ENCODE measurements at regions not wholly inside any gene's neighbourhood (a gene's known extent, or its start where the extent isn't known, plus 50 kb on each side); places are given as distances from the start of the nearest gene placed in this dataset.

DNA sequence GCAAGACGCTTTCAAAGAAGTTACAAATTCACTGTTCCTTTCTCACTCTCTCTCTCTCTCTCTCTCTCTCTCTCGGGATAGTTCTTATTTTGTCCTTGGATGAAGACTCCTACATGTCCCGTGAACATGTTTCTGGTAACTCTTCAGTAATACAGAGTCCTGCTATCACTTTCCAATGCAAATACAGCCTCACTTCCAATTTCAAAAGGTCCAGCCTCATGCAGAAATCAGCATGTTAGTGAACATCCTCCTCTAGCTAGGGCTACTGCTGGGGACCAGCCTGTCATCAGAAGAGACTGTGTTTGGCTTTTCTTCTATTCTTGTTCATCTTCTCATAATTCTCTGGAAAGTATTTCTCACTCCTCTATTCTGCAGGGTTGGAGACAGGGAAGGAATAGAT, 1306.7 kb upstream of the CELF4 start:
- Histone ChIP-seq H3K4me3 (no peak overlapping the region), H3K36me3 (no peaks in the 10 kb centered on the region), H3K9me3 (no peaks in the 10 kb centered on the region), H3K27me3 (no peaks in the 10 kb centered on the region), H3K27ac (no peak overlapping the region), H3K4me1 (no peaks in the 10 kb centered on the region)
- intact Hi-C loops (cut with DNase I; ENCODE audit: low total_unique reads): loop anchor here (10.0 kb wide), 1 partner anchor 1628 kb away; no protein-coding TSS in a partner anchor
- DNase-seq (ENCODE audit: low spot score in 2 of 2): no peak
- TF ChIP-seq POLR2AphosphoS5 (IDR thresholded peaks at IDR 0.05) (no peak), POLR2A (IDR thresholded peaks at IDR 0.05) (no peak), CTCF (IDR thresholded peaks at IDR 0.05) (no peak)

- TF ChIP-seq POLR2A (IDR thresholded peaks at IDR 0.05) (no peak), CTCF (IDR thresholded peaks at IDR 0.05) (no peak), POLR2AphosphoS5 (IDR thresholded peaks at IDR 0.05) (no peak)
- Histone ChIP-seq H3K4me1 (no peaks in the 10 kb centered on the region), H3K9me3 (no peaks in the 10 kb centered on the region), H3K4me3 (no peak overlapping the region), H3K36me3 (no peaks in the 10 kb centered on the region), H3K27ac (no peak overlapping the region), H3K27me3 (no peaks in the 10 kb centered on the region)
- DNase-seq (ENCODE audit: low spot score in 2 of 2): no peak
- intact Hi-C loops (cut with DNase I; ENCODE audit: low total_unique reads): no loop called here
These were observed 1303.2 kb upstream of the CELF4 start for GRCh38 chr18:38868757-38869156.

- no peak for DNase-seq (ENCODE audit: low spot score in 2 of 2)
- intact Hi-C loops (cut with DNase I; ENCODE audit: low total_unique reads): no loop called here
- no peak overlapping the region for H3K4me3 ChIP-seq
These were observed 1302.1 kb upstream of the CELF4 start for GRCh38 chr18:38867680-38868079.

DNA sequence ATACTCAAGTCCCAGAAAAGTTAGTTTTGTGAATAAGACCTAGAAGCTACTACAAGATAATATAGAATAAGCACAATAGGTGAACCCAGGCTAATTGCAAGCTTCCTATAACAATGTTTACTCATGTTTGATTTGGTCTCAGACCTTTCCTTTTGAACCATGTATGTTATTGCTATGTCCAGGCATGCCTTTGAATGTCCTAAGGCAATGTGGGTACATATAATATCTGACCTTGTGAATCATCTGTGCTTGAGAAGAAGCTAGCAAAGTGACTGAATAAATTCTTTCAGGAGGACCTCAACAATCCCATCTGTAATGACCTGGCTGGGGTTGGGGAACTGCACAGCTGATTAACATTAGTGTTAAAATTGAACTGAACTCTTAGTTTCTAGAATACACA, 1285.9 kb upstream of the CELF4 start:
- no peak overlapping the region for H3K4me3 ChIP-seq
- H3K9me3 ChIP-seq: peaks cover 3 to 9% of the 10 kb centered on the region in 2 donors
- intact Hi-C loops (cut with DNase I; ENCODE audit: low total_unique reads): no loop called here
- H3K36me3 ChIP-seq: no peaks in the 10 kb centered on the region
- H3K27me3 ChIP-seq: no peaks in the 10 kb centered on the region
- no peak overlapping the region for H3K27ac ChIP-seq
- DNase-seq (ENCODE audit: low spot score in 2 of 2): no peak
- TF ChIP-seq POLR2A (IDR thresholded peaks at IDR 0.05): no peak
- no peak for TF ChIP-seq CTCF (IDR thresholded peaks at IDR 0.05)
- TF ChIP-seq POLR2AphosphoS5 (IDR thresholded peaks at IDR 0.05): no peak
- no peaks in the 10 kb centered on the region for H3K4me1 ChIP-seq

More at GRCh38 chr18:38867680-38868079, 1302.1 kb upstream of the CELF4 start:
- TF ChIP-seq POLR2A (IDR thresholded peaks at IDR 0.05): no peak
- TF ChIP-seq POLR2AphosphoS5 (IDR thresholded peaks at IDR 0.05): no peak
- no peak for TF ChIP-seq CTCF (IDR thresholded peaks at IDR 0.05)
- Histone ChIP-seq H3K27ac (no peak overlapping the region), H3K36me3 (no peaks in the 10 kb centered on the region), H3K27me3 (no peaks in the 10 kb centered on the region), H3K4me1 (no peaks in the 10 kb centered on the region), H3K9me3 (no peaks in the 10 kb centered on the region)

- H3K36me3 ChIP-seq: no peaks in the 10 kb centered on the region
- H3K4me1 ChIP-seq: no peaks in the 10 kb centered on the region
- DNase-seq (ENCODE audit: low spot score in 2 of 2): no peak
- H3K27me3 ChIP-seq: no peaks in the 10 kb centered on the region
- H3K27ac ChIP-seq: no peak overlapping the region
- TF ChIP-seq POLR2AphosphoS5 (IDR thresholded peaks at IDR 0.05) (no peak), POLR2A (IDR thresholded peaks at IDR 0.05) (no peak), CTCF (IDR thresholded peaks at IDR 0.05) (no peak)
- H3K4me3 ChIP-seq: no peak overlapping the region
- intact Hi-C loops (cut with DNase I; ENCODE audit: low total_unique reads): no loop called here
- H3K9me3 ChIP-seq: no peaks in the 10 kb centered on the region
These were observed 1281.7 kb upstream of the CELF4 start for GRCh38 chr18:38847326-38847725.
